Breast epithelium (tissue), 3 donors: ENCODE measurements at regions not wholly inside any gene's neighbourhood (a gene's known extent, or its start where the extent isn't known, plus 50 kb on each side); places are given as distances from the start of the nearest gene placed in this dataset.

Source experiments
- POLR2A ChIP-seq: fragments of 450-650 bp; IDR thresholded peaks from one replicate; pipeline ENCODE4 v1.6.1; 2016; ENCODE audit warnings: antibody characterized with exemption, mild to moderate bottlenecking, moderate library complexity
- POLR2AphosphoS5 ChIP-seq, 3 donors: sonication (generic); formaldehyde crosslinking; IDR thresholded peaks; one replicate each; pipeline ENCODE4 v1.6.1; 2017; ENCODE audit warnings: antibody characterized with exemption in 3 of 3
- TF ChIP-seq, protein P1 (sequence below), 3 donors: fragments of 450-650 bp; IDR thresholded peaks; one replicate each; pipeline ENCODE4 v1.5.1; 2016 to 2017; ENCODE audit warnings: antibody characterized with exemption in 3 of 3, mild to moderate bottlenecking in 3 of 3, moderate library complexity in 3 of 3

GRCh38 chr21:45348591-45349327, 56.2 kb upstream of the COL18A1 start:
- TF ChIP-seq, protein P1, sequence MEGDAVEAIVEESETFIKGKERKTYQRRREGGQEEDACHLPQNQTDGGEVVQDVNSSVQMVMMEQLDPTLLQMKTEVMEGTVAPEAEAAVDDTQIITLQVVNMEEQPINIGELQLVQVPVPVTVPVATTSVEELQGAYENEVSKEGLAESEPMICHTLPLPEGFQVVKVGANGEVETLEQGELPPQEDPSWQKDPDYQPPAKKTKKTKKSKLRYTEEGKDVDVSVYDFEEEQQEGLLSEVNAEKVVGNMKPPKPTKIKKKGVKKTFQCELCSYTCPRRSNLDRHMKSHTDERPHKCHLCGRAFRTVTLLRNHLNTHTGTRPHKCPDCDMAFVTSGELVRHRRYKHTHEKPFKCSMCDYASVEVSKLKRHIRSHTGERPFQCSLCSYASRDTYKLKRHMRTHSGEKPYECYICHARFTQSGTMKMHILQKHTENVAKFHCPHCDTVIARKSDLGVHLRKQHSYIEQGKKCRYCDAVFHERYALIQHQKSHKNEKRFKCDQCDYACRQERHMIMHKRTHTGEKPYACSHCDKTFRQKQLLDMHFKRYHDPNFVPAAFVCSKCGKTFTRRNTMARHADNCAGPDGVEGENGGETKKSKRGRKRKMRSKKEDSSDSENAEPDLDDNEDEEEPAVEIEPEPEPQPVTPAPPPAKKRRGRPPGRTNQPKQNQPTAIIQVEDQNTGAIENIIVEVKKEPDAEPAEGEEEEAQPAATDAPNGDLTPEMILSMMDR (IDR thresholded peaks at IDR 0.05) = no peak
- TF ChIP-seq POLR2A (no peak), POLR2AphosphoS5 (IDR thresholded peaks at IDR 0.05) (no peak)
